ENCODE measurements at regions not wholly inside any gene's neighbourhood (a gene's known extent, or its start where the extent isn't known, plus 50 kb on each side); places are given as distances from the start of the nearest gene placed in this dataset.
"Not testable (repeated sequence)": the region's sequence is repeated elsewhere in the genome, so short reads cannot be mapped to it uniquely, and the experiment has no call there.

GRCh38 chr3:124333931-124334640 is 342.2 kb upstream of the ROPN1 start:
- no peak for DNase-seq

- no peak for DNase-seq
Observed at GRCh38 chr3:124336067-124336656, 344.2 kb upstream of the ROPN1 start.

- no peak for DNase-seq
Observed at GRCh38 chr3:124345845-124346244, 353.9 kb upstream of the ROPN1 start.

GRCh38 chr3:124346487-124346886 is 354.6 kb upstream of the ROPN1 start:
- no peak for DNase-seq

- no peak for DNase-seq
Observed at GRCh38 chr3:124347418-124347817, 355.5 kb upstream of the ROPN1 start.

DNA sequence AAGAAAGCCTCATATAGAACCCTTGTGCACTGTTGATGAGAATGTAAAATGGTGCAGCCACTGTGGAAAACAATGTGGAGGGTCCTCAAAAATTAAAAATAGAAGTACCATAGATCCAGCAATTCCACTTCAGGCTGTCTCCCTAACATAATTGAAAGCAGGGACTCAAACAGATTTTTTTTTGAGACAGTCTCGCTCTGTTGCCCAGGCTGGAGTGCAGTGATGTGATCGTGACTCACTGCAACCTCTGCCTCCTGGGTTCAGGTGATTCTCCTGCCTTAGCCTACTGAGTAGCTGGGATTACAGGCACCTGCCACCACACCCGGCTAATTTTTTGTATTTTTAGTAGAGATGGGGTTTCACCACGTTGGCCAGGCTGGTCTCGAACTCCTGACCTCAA is 356.6 kb upstream of the ROPN1 start:
- not testable (repeated sequence) for DNase-seq

DNA sequence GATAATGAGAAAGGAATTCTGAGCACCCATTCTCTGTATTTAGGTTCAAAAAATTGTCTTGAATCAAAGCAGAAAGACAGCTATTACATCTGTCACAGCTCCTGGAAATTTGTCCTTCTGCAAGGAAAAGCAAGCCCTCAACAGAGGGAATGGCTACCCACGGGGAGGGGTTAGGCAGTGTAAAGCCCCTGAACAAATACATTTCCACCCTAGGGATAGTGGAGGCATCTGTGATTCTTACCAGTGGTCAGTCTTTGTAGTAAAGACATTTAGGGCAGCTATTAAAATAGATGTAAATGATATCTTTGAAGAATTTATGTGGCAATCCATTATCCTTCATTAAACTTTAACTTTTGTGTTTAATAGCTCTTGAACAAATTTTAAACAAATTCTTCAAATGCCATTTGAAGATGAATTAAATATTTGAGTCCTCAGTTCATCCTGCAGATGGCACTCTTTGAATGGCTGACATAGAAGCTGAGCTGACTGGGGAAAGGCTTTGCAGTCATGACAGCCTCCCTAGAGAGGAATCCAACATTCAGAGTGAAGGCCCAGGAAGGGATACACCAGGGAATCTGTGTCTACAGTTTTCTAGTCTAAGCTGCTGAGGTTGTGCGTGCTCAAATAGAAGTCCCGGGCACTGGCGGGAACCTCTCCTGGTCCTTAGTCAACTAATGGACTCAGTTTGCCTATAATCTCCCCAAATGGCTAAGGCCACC is 359.7 kb upstream of the ROPN1 start:
- peak; percentile 40 for DNase-seq

DNA sequence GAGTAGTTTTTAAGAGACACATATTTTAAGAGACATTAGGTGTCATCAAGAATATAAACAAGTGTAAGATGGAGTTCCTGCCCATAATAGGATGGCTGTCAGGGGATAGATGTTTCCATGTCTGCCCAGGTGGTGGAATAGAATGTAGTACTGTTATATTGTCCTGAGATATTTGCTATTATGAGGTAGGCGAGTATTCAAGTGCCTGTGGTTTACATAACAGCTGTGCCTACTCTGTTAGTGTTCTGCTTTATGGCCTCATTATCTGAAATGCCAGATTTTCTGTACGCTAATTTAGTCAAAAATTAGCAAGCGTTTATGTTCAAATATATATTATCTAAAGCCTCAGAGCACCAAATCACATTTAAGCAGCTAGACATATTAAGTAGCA is 360.2 kb upstream of the ROPN1 start:
- DNase-seq: no peak

DNA sequence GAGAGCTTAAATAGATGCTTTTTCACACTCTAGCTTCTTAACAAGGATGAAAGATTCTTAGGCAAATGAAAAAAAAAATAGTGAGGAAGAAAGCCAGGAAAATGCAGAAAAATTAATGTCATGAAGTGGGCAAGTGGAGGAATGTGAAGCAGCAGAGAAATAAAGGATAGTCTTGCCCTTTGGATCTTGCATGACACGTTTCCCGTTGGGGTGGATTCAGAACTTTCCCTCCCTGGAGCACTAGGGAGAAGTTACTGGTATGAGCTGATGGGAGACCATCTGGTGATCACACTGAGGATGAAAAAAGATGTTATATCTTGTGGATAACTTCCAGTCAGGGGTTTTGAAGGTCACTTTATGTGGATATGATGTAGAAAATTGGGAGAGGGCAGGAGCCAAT is 361.8 kb upstream of the ROPN1 start:
- DNase-seq: no peak

GRCh38 chr3:124354150-124354549 is 362.2 kb upstream of the ROPN1 start:
- DNase-seq: no peak

DNA sequence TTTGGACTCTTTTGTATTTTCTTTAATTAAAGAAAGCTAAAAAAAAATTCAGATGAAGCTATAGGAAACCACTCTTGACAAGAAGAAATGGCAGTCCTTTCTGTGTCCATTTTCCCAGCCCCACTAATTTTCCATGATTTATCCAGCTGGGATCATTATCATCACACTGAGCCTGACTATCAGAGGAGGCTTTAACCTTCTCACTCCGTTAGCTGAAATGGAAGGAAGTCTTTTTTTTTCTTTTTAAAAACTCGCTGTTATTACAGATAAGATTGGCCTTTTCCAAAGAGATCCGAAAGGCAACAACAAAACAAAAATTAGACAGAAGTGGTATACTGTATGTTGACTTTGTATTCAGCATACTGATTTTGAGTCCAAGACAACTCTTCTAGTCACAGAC is 366.2 kb upstream of the ROPN1 start:
- DNase-seq: no peak

- DNase-seq: no peak
Observed at GRCh38 chr3:124360155-124360554, 368.2 kb upstream of the ROPN1 start.

DNA sequence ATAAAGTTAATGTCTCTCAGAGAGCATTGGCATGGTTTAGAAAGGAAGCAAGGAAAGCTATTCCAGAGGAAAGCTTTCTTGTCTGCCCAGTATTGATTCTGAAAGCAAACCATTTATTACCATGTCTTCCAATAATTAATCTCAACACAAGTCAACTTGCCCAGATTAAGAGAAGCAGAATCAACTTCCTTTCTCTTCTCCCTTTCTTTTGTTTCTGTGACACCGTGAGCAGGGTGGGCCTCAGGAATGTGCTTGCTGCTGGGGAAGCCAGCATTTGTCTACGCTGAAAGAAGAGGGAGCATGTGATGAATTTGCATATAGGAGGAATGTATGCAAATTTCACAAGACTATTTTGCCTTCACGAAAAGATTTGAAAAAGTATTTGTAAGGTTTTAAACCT is 368.6 kb upstream of the ROPN1 start:
- DNase-seq: no peak

GRCh38 chr3:124361566-124361965 is 368.7 kb upstream of the UMPS start:
- DNase-seq: no peak

- DNase-seq: no peak
Observed at GRCh38 chr3:124362455-124362854, 367.8 kb upstream of the UMPS start.

DNA sequence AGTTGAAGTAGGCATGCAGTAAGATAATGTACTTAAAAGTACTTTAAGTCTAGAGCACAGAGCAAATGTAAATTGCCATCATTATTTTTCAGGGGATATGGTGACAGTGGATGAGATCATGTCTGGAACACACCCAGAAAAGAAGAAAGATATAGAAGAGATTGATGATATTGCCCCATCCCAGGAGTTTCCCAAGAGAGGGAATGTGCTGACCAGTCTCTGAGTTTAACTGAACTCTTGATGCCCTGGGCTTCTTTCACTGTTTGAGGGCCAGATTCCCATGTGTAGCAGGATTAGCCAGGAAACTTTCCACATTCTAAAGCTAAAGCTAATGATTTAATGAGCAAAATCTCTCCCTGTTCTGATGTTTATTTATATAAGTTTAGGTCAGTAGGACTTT is 366.8 kb upstream of the UMPS start:
- DNase-seq: no peak

DNA sequence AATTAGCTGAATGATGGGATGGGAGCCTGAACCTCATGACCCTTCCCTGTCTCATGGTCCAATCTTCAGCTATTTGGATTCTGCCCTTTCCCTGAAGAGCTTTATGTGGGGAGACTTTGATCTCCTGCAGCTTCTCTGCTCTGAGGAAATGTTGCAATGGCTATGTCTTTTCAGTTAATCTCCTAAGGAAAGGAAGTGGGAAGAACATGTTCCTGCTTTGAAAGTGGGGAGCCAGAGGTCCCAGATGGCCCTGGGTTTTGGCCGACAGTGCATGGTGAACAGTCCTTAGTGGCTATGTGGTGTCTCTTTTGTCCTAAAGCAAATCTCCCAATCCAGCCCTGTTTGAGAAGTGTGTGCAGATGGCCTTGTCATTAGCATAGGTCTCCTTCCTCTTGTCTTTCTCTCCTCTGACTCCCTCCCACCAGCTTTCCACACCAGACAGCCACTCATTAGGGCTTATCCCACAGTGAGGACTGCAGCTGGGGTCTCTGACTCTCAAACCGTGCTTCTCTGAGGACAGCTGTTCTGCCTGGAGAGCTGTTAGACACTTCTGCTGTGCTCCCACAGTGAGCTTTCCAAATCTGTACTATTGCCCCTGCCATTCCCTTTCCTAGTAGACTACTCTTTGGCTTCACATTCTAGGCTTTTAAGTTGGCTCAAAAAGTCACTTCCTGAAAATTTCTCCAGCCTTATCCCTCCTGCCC is 365.8 kb upstream of the UMPS start:
- no peak for DNase-seq

- not testable (repeated sequence) for DNase-seq
Observed at GRCh38 chr3:124366655-124367054, 363.6 kb upstream of the UMPS start.

- no peak for DNase-seq
Observed at GRCh38 chr3:124372775-124373174, 357.5 kb upstream of the UMPS start.

- DNase-seq: no peak
Observed at GRCh38 chr3:124373524-124373923, 356.7 kb upstream of the UMPS start.

GRCh38 chr3:124374583-124374982 is 355.7 kb upstream of the UMPS start:
- no peak for DNase-seq

DNA sequence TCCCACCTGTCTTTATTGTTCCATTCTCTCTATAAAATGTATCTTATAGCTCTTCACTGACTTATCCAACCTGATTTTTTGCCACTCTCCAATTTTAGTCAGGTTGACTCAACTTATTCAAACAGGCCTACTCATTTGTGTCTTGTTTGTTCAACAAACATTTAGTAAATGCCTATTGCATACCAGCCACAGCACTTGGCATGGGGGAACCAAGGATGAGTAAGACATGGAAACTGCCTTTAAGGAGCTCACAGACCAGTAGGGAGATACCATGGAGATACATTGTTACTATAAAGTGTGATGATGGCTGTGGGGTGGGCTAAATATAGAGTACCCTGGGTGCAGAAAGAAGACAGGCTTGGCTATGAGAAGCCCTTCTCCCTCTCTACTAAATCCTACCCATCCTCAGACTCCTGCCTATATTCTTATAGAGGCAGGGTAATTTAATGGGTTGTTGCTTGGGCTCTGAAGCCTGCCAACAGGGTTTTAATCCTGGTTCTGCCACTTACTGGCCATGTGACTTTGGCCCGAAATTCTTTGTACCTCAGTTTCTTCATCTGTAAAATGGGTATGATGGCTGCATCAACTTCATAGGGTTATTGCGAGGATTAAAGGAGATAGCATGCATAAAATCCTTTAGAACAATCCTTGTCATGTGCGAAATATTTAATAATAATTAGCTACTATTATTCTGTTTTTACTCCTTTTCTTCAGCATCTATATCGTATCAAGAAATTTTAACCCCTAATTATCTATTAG is 348.5 kb upstream of the UMPS start:
- no peak for DNase-seq

GRCh38 chr3:124383051-124383450 is 347.2 kb upstream of the UMPS start:
- no peak for DNase-seq
